ENCODE measurements at regions not wholly inside any gene's neighbourhood (a gene's known extent, or its start where the extent isn't known, plus 50 kb on each side); places are given as distances from the start of the nearest gene placed in this dataset.

DNA sequence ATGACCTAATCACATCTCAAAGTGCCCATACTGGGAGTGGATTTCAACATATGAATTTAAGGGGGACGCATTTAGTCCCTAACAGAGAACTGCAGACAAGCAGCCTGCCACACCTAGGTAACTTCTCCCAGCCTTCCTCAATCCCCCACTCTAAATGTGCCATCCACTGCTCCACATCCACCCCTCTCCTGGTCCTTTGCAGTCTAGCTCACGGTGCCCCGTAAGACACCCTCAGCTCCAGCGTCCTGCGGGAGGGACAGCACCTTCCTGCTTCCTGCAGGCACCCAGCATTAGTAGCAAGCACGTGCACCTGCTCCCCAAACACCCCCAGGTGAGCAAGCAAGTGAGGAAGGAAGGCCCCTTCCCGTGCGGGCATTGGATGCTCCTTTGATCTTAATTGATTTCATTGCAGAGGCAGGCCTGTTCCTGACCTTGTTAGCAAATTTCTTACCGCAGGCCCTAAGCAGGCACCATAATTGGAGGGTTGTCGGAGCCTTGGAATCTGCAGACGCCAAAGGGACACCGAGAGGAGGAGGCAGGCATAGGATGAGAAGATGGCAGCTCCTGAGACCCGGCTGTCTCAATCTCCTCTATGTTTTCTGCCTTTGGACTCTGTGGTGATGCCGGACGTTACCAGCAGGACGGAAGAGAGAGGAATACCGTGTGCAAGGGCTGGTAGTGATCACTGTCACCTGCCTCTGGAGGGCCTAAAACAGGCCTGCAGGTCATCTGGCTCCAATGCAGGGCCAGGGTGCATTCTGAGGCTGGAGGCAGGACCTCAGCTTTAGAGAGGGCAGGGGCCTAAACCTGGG is 75.8 kb upstream of the CHST15 start:
- no peaks in the 10 kb centered on the region for H3K9me1 ChIP-seq (ENCODE audit: insufficient read depth, low read length)
- in situ Hi-C loops (cut with MboI; ENCODE audit: low sequenced_read_pairs): no loop called here
- no peak overlapping the region for H3K4me3 ChIP-seq (ENCODE audit: insufficient read depth, low read depth, low read length)
- no peak overlapping the region for H3K23ac ChIP-seq (ENCODE audit: low read depth, low read length)
- no peak overlapping the region for H2AFZ ChIP-seq (replicated peaks; ENCODE audit: low read length, poor library complexity)
- H2BK5ac ChIP-seq (ENCODE audit: low read depth, low read length, poor library complexity, severe bottlenecking): no peak overlapping the region
- H3K14ac ChIP-seq (replicated peaks; ENCODE audit: low read depth, low read length): no peak overlapping the region
- no peak overlapping the region for H3K4me2 ChIP-seq (ENCODE audit: low read depth, low read length)
- TF ChIP-seq MAFK (IDR thresholded peaks at IDR 0.05; ENCODE audit: low read depth, low read length) (no peak), BHLHE40 (IDR thresholded peaks at IDR 0.05; ENCODE audit: low read depth, low read length) (no peak), CTCF (conservative IDR thresholded peaks at IDR 0.05; ENCODE audit: low read depth, low read length) (no peak), POLR2A (IDR thresholded peaks at IDR 0.05; ENCODE audit: low read depth, low read length) (no peak), RAD21 (IDR thresholded peaks at IDR 0.05; ENCODE audit: low read length) (no peak), CHD1 (IDR thresholded peaks at IDR 0.05; ENCODE audit: low read depth, low read length) (no peak), FOS (IDR thresholded peaks at IDR 0.05; ENCODE audit: low read depth, low read length) (no peak), MXI1 (IDR thresholded peaks at IDR 0.05; ENCODE audit: borderline replicate concordance, low read depth, low read length) (no peak), ELK1 (IDR thresholded peaks at IDR 0.05; ENCODE audit: borderline replicate concordance, low read depth, low read length) (no peak), CEBPB (IDR thresholded peaks at IDR 0.05; ENCODE audit: low read depth, low read length) (no peak), SMC3 (IDR thresholded peaks at IDR 0.05; ENCODE audit: low read depth, low read length) (no peak), RFX5 (IDR thresholded peaks at IDR 0.05; ENCODE audit: low read depth, low read length) (no peak), NFE2L2 (IDR thresholded peaks at IDR 0.05; ENCODE audit: low read depth, low read length) (no peak)
- TF ChIP-seq, protein P1, sequence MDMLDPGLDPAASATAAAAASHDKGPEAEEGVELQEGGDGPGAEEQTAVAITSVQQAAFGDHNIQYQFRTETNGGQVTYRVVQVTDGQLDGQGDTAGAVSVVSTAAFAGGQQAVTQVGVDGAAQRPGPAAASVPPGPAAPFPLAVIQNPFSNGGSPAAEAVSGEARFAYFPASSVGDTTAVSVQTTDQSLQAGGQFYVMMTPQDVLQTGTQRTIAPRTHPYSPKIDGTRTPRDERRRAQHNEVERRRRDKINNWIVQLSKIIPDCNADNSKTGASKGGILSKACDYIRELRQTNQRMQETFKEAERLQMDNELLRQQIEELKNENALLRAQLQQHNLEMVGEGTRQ (IDR thresholded peaks at IDR 0.05; ENCODE audit: low read depth, low read length): no peak
- no TSS peak for BruUV-seq (replicated peaks)
- intact Hi-C loops (cut with micrococcal nuclease): no loop called here
- CTCF ChIA-PET: no interaction called here
- ATAC-seq (ENCODE audit: low read depth) (no peak), DNase-seq (no peak)
- H2BK120ac ChIP-seq (ENCODE audit: low read depth, low read length): no peak overlapping the region
- H3K4ac ChIP-seq (ENCODE audit: low read depth, low read length): no peak overlapping the region
- H2AK9ac ChIP-seq (replicated peaks; ENCODE audit: low read depth, low read length, poor library complexity): no peak overlapping the region
- POLR2A ChIA-PET (ENCODE audit: unreplicated experiment): no interaction called here
- H3K27me3 ChIP-seq (ENCODE audit: control insufficient read depth, insufficient read depth, low read length): no peaks in the 10 kb centered on the region
- H2BK20ac ChIP-seq (ENCODE audit: low read depth, low read length): no peak overlapping the region
- WGBS, 2 experiments (ENCODE audit: extremely low coverage in 2 of 2, insufficient read length in 1 of 2): 80% methylated on average over 4 of the region's 17 CpGs; no CpG with 5 or more reads in 1 of the 2 experiments
- no peaks in the 10 kb centered on the region for H3K4me1 ChIP-seq (ENCODE audit: control insufficient read depth, insufficient read depth, low read length)
- no peak overlapping the region for H3K9ac ChIP-seq (ENCODE audit: low read depth, low read length)
- no peaks in the 10 kb centered on the region for H3K79me1 ChIP-seq (ENCODE audit: low read depth in 1 of 2, low read length in 2 of 2)
- no peak overlapping the region for H3K27ac ChIP-seq (ENCODE audit: insufficient read depth, low read length)
- no peaks in the 10 kb centered on the region for H4K20me1 ChIP-seq (ENCODE audit: insufficient read depth, low read length)
- no peak overlapping the region for H4K91ac ChIP-seq (ENCODE audit: insufficient read depth, low read depth, low read length)
- no peak overlapping the region for H3K18ac ChIP-seq (ENCODE audit: low read depth, low read length)
- no peak overlapping the region for H4K5ac ChIP-seq (ENCODE audit: low read depth, low read length)
- no peak overlapping the region for H3K56ac ChIP-seq (ENCODE audit: extremely low read depth, insufficient read depth, low read length)
- dilution Hi-C loops (cut with HindIII; ENCODE audit: low sequenced_read_pairs, unreplicated experiment): no loop called here
- H4K8ac ChIP-seq (ENCODE audit: low read depth in 2 of 2, low read length in 2 of 2): no peak overlapping the region
- no peaks in the 10 kb centered on the region for H3K36me3 ChIP-seq (ENCODE audit: control insufficient read depth, insufficient read depth, low read length)
- no peak overlapping the region for H2AK5ac ChIP-seq (ENCODE audit: low read depth, low read length)
- H3K9me3 ChIP-seq (ENCODE audit: control insufficient read depth, insufficient read depth, low read length): peaks cover 7% of the 10 kb centered on the region
- H2BK15ac ChIP-seq (ENCODE audit: low read depth, low read length): no peak overlapping the region
